Mesenchymal stem cell (in vitro differentiated cells and primary cell): ENCODE measurements at regions not wholly inside any gene's neighbourhood (a gene's known extent, or its start where the extent isn't known, plus 50 kb on each side); places are given as distances from the start of the nearest gene placed in this dataset.
A peak's percentile ranks its signal among the peaks of the same experiment; 100 is the strongest.

Experiments
- DNase-seq: peaks from one replicate; pipeline ENCODE4 v3.0.0-alpha.2; 2013
- H2AFZ ChIP-seq: one replicate; pipeline ENCODE4 v1.6.1; 2013; ENCODE audit warnings: low read depth, mild to moderate bottlenecking, control low read depth, inconsistent platforms, low read length, moderate library complexity
- H2AK5ac ChIP-seq: 2 replicates; pipeline ENCODE4 v1.6.1; 2013; ENCODE audit warnings: low read length, moderate library complexity, mild to moderate bottlenecking, inconsistent platforms; ENCODE audit not compliant: severe bottlenecking
- H2BK120ac ChIP-seq: one replicate; pipeline ENCODE4 v1.6.1; 2013; ENCODE audit warnings: low read depth, mild to moderate bottlenecking, inconsistent platforms, low read length, moderate library complexity
- H2BK12ac ChIP-seq, 2 experiments: one replicate each; pipeline ENCODE4 v1.6.1; 2013; ENCODE audit warnings: inconsistent platforms in 2 of 2, low read length in 2 of 2, mild to moderate bottlenecking in 2 of 2, moderate library complexity in 2 of 2, control low read depth in 1 of 2
- H2BK15ac ChIP-seq: one replicate; pipeline ENCODE4 v1.6.1; 2013; ENCODE audit warnings: mild to moderate bottlenecking, low read depth, inconsistent platforms; ENCODE audit not compliant: poor library complexity, severe bottlenecking
- H2BK5ac ChIP-seq: 2 replicates; pipeline ENCODE4 v1.6.1; 2013; ENCODE audit warnings: low read depth, mild to moderate bottlenecking, low read length, control low read depth, inconsistent platforms; ENCODE audit not compliant: poor library complexity, severe bottlenecking
- H3K14ac ChIP-seq, 2 experiments: one replicate each; pipeline ENCODE4 v1.6.1; 2013; ENCODE audit warnings: inconsistent platforms in 2 of 2, low read length in 2 of 2, control low read depth in 1 of 2, mild to moderate bottlenecking in 1 of 2, moderate library complexity in 1 of 2
- H3K18ac ChIP-seq, 2 experiments: one replicate each; pipeline ENCODE4 v1.6.1; 2013; ENCODE audit warnings: inconsistent platforms in 2 of 2, low read length in 2 of 2, control low read depth in 1 of 2, low read depth in 1 of 2, mild to moderate bottlenecking in 1 of 2
- H3K23ac ChIP-seq, 2 experiments: one replicate each; pipeline ENCODE4 v1.6.1; 2013; ENCODE audit warnings: inconsistent platforms in 2 of 2, low read length in 2 of 2, mild to moderate bottlenecking in 2 of 2, moderate library complexity in 2 of 2, control low read depth in 1 of 2
- H3K27ac ChIP-seq: 2 replicates; pipeline ENCODE4 v1.5.1; 2013; ENCODE audit warnings: mild to moderate bottlenecking, moderate library complexity, low read length, control low read depth, inconsistent platforms; ENCODE audit not compliant: poor library complexity, severe bottlenecking
- H3K27me3 ChIP-seq, 2 experiments: 2 replicates each; pipeline versions ENCODE4 v1.6.1 to v1.7.0; 2013; ENCODE audit warnings: low read length in 2 of 2, mild to moderate bottlenecking in 2 of 2, moderate library complexity in 2 of 2, control low read depth in 1 of 2, inconsistent platforms in 1 of 2; ENCODE audit not compliant: control insufficient read depth in 1 of 2, insufficient read depth in 1 of 2
- H3K36me3 ChIP-seq, 2 experiments: 2 replicates each; pipeline versions ENCODE4 v1.6.1 to v1.7.0; 2013; ENCODE audit warnings: low read length in 2 of 2, control low read depth in 1 of 2, inconsistent platforms in 1 of 2, low read depth in 1 of 2, mild to moderate bottlenecking in 1 of 2; ENCODE audit not compliant: insufficient read depth in 2 of 2, control insufficient read depth in 1 of 2
- H3K4ac ChIP-seq, 2 experiments: one replicate each; pipeline ENCODE4 v1.6.1; 2013; ENCODE audit warnings: inconsistent platforms in 2 of 2, low read length in 2 of 2, mild to moderate bottlenecking in 2 of 2, moderate library complexity in 2 of 2, control low read depth in 1 of 2, low read depth in 1 of 2
- H3K4me1 ChIP-seq: 2 replicates; pipeline ENCODE4 v1.6.1; 2013; ENCODE audit warnings: low read depth, low read length, control low read depth; ENCODE audit not compliant: control insufficient read depth, insufficient read depth
- H3K4me2 ChIP-seq: 2 replicates; pipeline ENCODE4 v1.6.1; 2013; ENCODE audit warnings: low read length, mild to moderate bottlenecking, inconsistent platforms; ENCODE audit not compliant: poor library complexity, severe bottlenecking
- H3K4me3 ChIP-seq, 2 experiments: 2 replicates each; pipeline versions ENCODE4 v1.5.1 to v1.7.0; 2013; ENCODE audit warnings: low read length in 2 of 2, mild to moderate bottlenecking in 2 of 2, control low read depth in 1 of 2, low read depth in 1 of 2; ENCODE audit not compliant: insufficient read depth in 1 of 2
- H3K79me1 ChIP-seq: replicated peaks from 2 replicates; pipeline ENCODE4 v1.6.1; 2013; ENCODE audit warnings: mild to moderate bottlenecking, control low read depth, low read length, inconsistent platforms; ENCODE audit not compliant: poor library complexity, severe bottlenecking
- H3K9ac ChIP-seq: 2 replicates; pipeline ENCODE4 v1.7.0; 2013; ENCODE audit warnings: mild to moderate bottlenecking, low read length, moderate library complexity
- H3K9me3 ChIP-seq: 2 replicates; pipeline ENCODE4 v1.7.0; 2013; ENCODE audit warnings: mild to moderate bottlenecking, low read length; ENCODE audit not compliant: control insufficient read depth
- H4K8ac ChIP-seq: one replicate; pipeline ENCODE4 v1.6.1; 2013; ENCODE audit warnings: inconsistent platforms, mild to moderate bottlenecking, low read length, moderate library complexity
- H4K91ac ChIP-seq: one replicate; pipeline ENCODE4 v1.6.1; 2013; ENCODE audit warnings: mild to moderate bottlenecking, low read length, inconsistent platforms
- WGBS: methylation state at CpG from one replicate; pipeline ENCODE4 v1.1.7; 2013; ENCODE audit warnings: mixed read lengths; 5-methylcytosine and 5-hydroxymethylcytosine counted together

DNA sequence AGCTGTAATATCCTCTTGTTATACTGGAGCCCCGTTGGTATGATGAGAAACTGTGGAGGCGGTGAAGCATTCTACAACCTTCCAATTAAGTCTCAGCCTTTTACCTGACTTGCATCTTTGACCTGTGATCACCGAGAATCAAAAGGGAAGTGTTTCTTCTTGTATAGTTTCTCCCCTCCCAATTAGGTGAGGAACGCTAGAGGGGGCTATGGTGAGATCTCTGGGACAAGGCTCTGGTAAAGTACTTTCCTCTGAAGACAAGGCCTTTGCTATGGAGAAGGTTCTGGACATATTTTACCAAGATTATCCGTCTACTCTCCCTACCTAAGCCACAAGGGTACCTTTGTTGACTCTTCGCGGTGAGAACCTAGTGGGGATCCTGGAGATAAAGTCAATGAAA is 111.3 kb downstream of the CBLL2 start:
- Histone ChIP-seq H2BK12ac (no peak overlapping the region), H3K9ac (no peak overlapping the region), H4K8ac (no peak overlapping the region), H3K14ac (no peak overlapping the region), H4K91ac (no peak overlapping the region), H3K27ac (no peak overlapping the region), H3K36me3 (no peaks in the 10 kb centered on the region), H3K79me1 (no peaks in the 10 kb centered on the region), H3K27me3 (no peaks in the 10 kb centered on the region), H2AFZ (no peak overlapping the region), H3K4me3 (no peak overlapping the region), H2BK5ac (no peak overlapping the region), H2BK15ac (no peak overlapping the region), H3K4me1 (no peaks in the 10 kb centered on the region), H3K23ac (no peak overlapping the region), H2BK120ac (no peak overlapping the region), H3K18ac (no peak overlapping the region), H3K9me3 (peaks cover 10% of the 10 kb centered on the region), H3K4me2 (no peak overlapping the region), H2AK5ac (no peak overlapping the region), H3K4ac (no peak overlapping the region)
- no CpG with 5 or more reads among the region's 7 CpGs for WGBS
- no peak for DNase-seq

DNA sequence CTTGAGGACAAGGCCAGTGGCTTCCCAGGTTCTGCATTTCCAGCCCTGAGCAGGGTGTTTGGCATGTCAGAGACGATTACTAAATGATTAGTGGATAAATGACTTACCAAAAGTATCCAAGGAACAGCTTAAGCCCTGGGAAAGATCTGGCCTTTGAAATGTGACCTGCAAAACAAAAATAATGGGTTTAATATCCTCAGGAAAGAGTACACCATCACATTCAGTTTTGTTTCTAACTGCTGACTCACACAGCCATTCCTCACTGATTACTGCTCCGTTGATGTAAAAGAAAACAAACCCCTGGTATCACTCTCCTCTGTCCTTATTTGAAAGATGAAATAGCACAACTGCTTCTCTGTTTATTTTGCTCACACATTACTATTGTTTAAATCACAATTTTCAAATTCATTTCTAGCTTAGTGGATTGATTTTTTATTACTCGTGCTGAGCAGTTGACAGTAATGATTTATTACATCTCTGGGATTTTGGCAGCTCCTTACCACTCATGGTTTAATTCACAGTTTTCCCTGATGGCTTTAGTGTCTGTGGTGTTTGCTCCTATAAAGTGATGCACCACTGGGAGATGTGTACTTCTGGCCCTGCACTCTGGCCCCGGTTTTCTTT is 117.0 kb downstream of the CBLL2 start:
- no peak overlapping the region for H2AFZ ChIP-seq
- peaks cover 0 to 3% of the 10 kb centered on the region in 2 experiments for H3K27me3 ChIP-seq
- H2BK120ac ChIP-seq = no peak overlapping the region
- H3K4me1 ChIP-seq = peaks cover 3% of the 10 kb centered on the region
- peak overlapping the region; percentile 68 for H3K27ac ChIP-seq
- no peak overlapping the region for H3K14ac ChIP-seq
- no peaks in the 10 kb centered on the region for H3K9me3 ChIP-seq
- no peak overlapping the region for H3K23ac ChIP-seq
- no peaks in the 10 kb centered on the region for H3K36me3 ChIP-seq
- H3K79me1 ChIP-seq = no peaks in the 10 kb centered on the region
- H2AK5ac ChIP-seq = no peak overlapping the region
- 5% methylated on average over 2 of the region's 4 CpGs for WGBS
- peak; percentile 67 for DNase-seq
- no peak overlapping the region for H2BK15ac ChIP-seq
- H3K18ac ChIP-seq = peak overlapping the region in 1 of 2 experiments; percentile 57
- H3K4ac ChIP-seq = no peak overlapping the region
- no peak overlapping the region for H4K8ac ChIP-seq
- H4K91ac ChIP-seq = no peak overlapping the region
- H3K4me3 ChIP-seq = no peak overlapping the region
- H3K4me2 ChIP-seq = no peak overlapping the region
- no peak overlapping the region for H2BK5ac ChIP-seq
- no peak overlapping the region for H2BK12ac ChIP-seq
- H3K9ac ChIP-seq = peak overlapping the region; percentile 25

DNA sequence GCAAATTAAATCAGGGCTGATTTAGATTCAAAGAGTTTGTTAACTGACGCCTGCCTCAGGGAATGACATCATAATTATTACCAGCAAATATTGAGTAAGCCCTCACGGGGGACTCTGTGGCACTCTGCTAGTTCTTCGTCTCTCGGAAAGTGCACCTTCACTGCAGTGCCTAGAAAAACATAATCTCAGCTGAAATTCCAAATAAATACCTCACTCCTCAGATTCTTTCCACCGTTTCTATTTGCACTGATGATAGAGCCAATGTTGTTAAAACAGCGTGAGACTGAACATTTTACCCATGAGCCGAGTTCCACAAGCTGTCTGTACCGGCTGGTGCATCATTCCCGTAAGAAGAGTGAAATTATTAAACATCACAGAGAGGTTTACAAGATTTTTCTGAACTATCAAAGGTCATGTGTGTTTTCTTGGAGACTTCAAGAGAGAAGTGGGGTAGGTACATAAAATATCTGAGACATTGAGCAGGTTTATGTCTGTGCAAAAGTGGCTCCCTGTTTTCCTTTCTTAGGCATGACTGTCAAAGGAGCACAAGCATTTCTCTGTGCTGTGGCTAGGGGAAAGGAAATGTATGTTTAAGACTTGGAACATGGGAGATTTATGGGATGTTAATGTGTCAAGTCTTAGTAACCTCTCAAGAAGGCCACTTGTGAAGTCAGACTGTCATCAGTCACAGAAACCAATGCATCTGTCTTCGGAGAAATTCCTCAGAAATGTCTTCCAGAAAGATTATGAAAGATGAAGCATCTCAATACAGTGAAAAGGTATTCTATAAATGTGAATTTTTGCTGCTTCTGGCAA is 119.6 kb downstream of the CBLL2 start:
- WGBS = 42% methylated on average over 7 of the region's 10 CpGs
- H3K79me1 ChIP-seq = no peaks in the 10 kb centered on the region
- peaks cover 3% of the 10 kb centered on the region for H3K4me1 ChIP-seq

DNA sequence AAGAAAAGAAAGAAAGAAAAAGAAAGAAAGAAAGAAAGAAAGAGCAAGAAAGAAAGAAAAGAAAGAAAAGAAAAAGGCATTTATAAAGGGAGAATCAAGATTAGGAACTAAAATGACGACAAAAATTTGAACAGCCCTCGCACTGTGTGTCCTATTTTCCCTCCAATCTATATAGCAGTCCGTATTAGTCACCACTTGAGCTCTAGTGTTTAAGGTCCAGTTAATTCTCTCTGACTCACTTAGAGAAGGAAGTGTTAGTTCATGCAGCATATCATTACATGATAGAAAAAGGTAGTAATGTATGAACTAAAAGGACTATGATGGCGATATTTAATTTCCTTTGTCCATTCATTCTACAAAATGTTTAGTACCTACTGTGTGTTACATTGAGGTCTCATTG is 122.7 kb downstream of the CBLL2 start:
- Histone ChIP-seq H3K4me3 (no peak overlapping the region), H2BK12ac (no peak overlapping the region), H3K4me1 (no peaks in the 10 kb centered on the region), H4K8ac (no peak overlapping the region), H3K36me3 (no peaks in the 10 kb centered on the region), H2AK5ac (no peak overlapping the region), H3K79me1 (no peaks in the 10 kb centered on the region), H3K18ac (no peak overlapping the region), H4K91ac (no peak overlapping the region), H2BK15ac (no peak overlapping the region), H2BK120ac (no peak overlapping the region), H3K23ac (no peak overlapping the region), H3K27me3 (peaks cover 0 to 3% of the 10 kb centered on the region in 2 experiments), H3K27ac (no peak overlapping the region), H3K4ac (no peak overlapping the region), H3K9me3 (peaks cover 11% of the 10 kb centered on the region), H3K14ac (no peak overlapping the region), H2BK5ac (no peak overlapping the region), H3K4me2 (no peak overlapping the region), H2AFZ (no peak overlapping the region), H3K9ac (no peak overlapping the region)
- DNase-seq = peak; percentile 56
- WGBS = no CpG with 5 or more reads among the region's 4 CpGs

More for the DNA sequence above, 119.6 kb downstream of the CBLL2 start:
- Histone ChIP-seq H3K4me2 (no peak overlapping the region), H3K27me3 (peaks cover 0 to 3% of the 10 kb centered on the region in 2 experiments), H3K4ac (no peak overlapping the region), H3K27ac (no peak overlapping the region), H3K36me3 (no peaks in the 10 kb centered on the region), H2BK5ac (no peak overlapping the region), H3K14ac (no peak overlapping the region), H4K8ac (no peak overlapping the region), H2AFZ (no peak overlapping the region), H3K4me3 (no peak overlapping the region), H3K9ac (no peak overlapping the region), H2BK12ac (no peak overlapping the region), H3K18ac (no peak overlapping the region), H3K23ac (no peak overlapping the region), H4K91ac (no peak overlapping the region), H2BK15ac (no peak overlapping the region), H2AK5ac (no peak overlapping the region), H3K9me3 (no peaks in the 10 kb centered on the region), H2BK120ac (no peak overlapping the region)
- DNase-seq = peak; percentile 27
